Choroid plexus epithelial cell (primary cell): ENCODE measurements at regions not wholly inside any gene's neighbourhood (a gene's known extent, or its start where the extent isn't known, plus 50 kb on each side); places are given as distances from the start of the nearest gene placed in this dataset.
A peak's percentile ranks its signal among the peaks of the same experiment; 100 is the strongest.

Experiments used
- DNase-seq: peaks from one replicate; pipeline ENCODE4 v3.0.0-alpha.2; 2010; ENCODE audit warnings: low read depth
- H3K4me3 ChIP-seq: 2 replicates; pipeline ENCODE4 v1.5.1; 2011; ENCODE audit warnings: low read depth, mild to moderate bottlenecking, control low read depth, low read length, moderate library complexity
- CTCF ChIP-seq: conservative IDR thresholded peaks from 2 replicates; pipeline ENCODE4 v1.5.1; 2011; ENCODE audit warnings: low read depth, mild to moderate bottlenecking, control low read depth, inconsistent platforms, low read length, moderate library complexity

GRCh38 chr7:142425281-142425680 is 167.4 kb upstream of the PRSS58 start:
- H3K4me3 ChIP-seq, result no peak overlapping the region
- TF ChIP-seq CTCF, result no peak
- no peak for DNase-seq

GRCh38 chr7:142422621-142423020 is 164.8 kb upstream of the PRSS58 start:
- TF ChIP-seq CTCF, result no peak
- H3K4me3 ChIP-seq, result no peak overlapping the region
- DNase-seq, result no peak

- DNase-seq, result peak; percentile 65
- H3K4me3 ChIP-seq, result no peak overlapping the region
- TF ChIP-seq CTCF, result peak; percentile 77
Measured at GRCh38 chr7:142420554-142421362, 162.9 kb upstream of the PRSS58 start.

DNA sequence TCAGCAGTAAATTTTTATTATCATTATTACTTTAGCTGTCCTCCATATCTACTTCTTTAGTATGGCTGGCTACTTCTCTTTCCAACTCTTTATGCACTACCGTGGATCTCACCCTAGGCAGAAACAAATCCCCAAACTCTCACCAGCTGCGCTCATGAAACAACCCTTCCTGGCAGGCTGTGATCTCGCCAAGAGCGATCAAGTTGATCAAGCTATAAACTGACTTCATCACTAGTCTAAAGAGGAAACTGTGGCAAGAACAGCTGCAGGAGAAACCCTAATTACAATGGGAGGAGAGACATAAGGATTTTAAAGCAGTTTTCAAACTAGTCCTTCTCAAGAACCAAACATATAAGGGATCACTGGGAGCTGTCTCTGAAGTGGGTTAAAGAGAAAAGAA is 160.5 kb upstream of the PRSS58 start:
- no peak overlapping the region for H3K4me3 ChIP-seq
- no peak for TF ChIP-seq CTCF
- no peak for DNase-seq

- no peak for DNase-seq
- H3K4me3 ChIP-seq, result no peak overlapping the region
- no peak for TF ChIP-seq CTCF
Measured at GRCh38 chr7:142414915-142415314, 157.1 kb upstream of the PRSS58 start.

- DNase-seq, result no peak
- no peak overlapping the region for H3K4me3 ChIP-seq
- no peak for TF ChIP-seq CTCF
Measured at GRCh38 chr7:142414135-142414534, 156.3 kb upstream of the PRSS58 start.
